Lower leg skin (tissue), 4 donors: ENCODE measurements at regions not wholly inside any gene's neighbourhood (a gene's known extent, or its start where the extent isn't known, plus 50 kb on each side); places are given as distances from the start of the nearest gene placed in this dataset.

Experiments used
- DNase-seq, 2 donors: peaks; one replicate each; pipeline ENCODE4 v3.0.0-alpha.2; 2019; ENCODE audit warnings: low spot score in 2 of 2
- H3K4me3 ChIP-seq: fragments of 200-600 bp; sonication (generic); 2 replicates; pipeline ENCODE4 v1.5.1; 2017; ENCODE audit warnings: mild to moderate bottlenecking, low read depth; ENCODE audit not compliant: poor library complexity, severe bottlenecking
- POLR2A ChIP-seq, 2 donors: fragments of 450-650 bp; IDR thresholded peaks; one replicate each; pipeline ENCODE4 v1.6.1; 2016 to 2017; ENCODE audit warnings: antibody characterized with exemption in 2 of 2, mild to moderate bottlenecking in 1 of 2, moderate library complexity in 1 of 2
- WGBS, 2 donors: methylation state at CpG; one replicate each; pipeline ENCODE4 v1.1.5; 2018; 5-methylcytosine and 5-hydroxymethylcytosine counted together
- intact Hi-C: fragments of 100-400 bp; cut with DNase I; formaldehyde crosslinking; loops from one replicate; pipeline ENCODE4 v1.15.0; 2023; ENCODE audit warnings: low total_unique reads
- TF ChIP-seq, protein P1 (sequence below), 3 donors: fragments of 450-650 bp; IDR thresholded peaks; one replicate each; pipeline ENCODE4 v1.5.1; 2016; ENCODE audit warnings: antibody characterized with exemption in 3 of 3, mild to moderate bottlenecking in 3 of 3, moderate library complexity in 2 of 3

DNA sequence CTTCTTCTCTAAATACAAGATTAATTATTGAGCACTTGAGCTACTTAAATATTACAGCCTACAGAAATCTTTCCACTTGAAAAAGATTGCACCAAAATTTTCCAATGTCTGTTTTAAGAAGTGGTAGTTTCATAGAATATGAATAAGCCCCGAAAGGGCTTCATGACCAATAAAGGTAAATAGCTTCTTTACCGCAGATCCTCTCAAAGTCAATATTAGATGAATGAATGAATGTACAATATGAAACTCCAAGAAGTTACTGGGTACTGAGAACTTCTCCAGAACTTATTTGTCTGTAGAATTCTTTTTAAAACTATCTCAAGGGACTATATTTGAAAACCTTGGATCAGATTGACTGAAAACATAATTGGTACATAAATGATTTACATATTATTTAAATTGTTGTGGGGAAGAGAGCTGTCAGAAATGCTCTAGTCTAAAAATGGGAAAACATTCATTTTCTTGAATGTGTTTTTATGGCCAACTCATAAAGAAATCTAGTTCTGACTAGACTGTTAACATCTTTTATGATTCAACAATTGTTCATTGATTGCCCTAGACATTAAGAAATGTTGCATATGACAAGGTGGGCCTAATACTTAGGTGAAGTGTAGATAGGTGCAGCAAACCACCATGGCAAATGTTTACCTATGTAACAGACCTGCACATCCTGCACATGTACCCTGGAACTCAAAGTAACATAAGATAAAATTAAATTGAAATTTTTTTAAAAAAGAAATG lies 227.0 kb downstream of the SPRY2 start:
- no peak overlapping the region for H3K4me3 ChIP-seq
- intact Hi-C loops: no loop called here
- TF ChIP-seq, protein P1, sequence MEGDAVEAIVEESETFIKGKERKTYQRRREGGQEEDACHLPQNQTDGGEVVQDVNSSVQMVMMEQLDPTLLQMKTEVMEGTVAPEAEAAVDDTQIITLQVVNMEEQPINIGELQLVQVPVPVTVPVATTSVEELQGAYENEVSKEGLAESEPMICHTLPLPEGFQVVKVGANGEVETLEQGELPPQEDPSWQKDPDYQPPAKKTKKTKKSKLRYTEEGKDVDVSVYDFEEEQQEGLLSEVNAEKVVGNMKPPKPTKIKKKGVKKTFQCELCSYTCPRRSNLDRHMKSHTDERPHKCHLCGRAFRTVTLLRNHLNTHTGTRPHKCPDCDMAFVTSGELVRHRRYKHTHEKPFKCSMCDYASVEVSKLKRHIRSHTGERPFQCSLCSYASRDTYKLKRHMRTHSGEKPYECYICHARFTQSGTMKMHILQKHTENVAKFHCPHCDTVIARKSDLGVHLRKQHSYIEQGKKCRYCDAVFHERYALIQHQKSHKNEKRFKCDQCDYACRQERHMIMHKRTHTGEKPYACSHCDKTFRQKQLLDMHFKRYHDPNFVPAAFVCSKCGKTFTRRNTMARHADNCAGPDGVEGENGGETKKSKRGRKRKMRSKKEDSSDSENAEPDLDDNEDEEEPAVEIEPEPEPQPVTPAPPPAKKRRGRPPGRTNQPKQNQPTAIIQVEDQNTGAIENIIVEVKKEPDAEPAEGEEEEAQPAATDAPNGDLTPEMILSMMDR (IDR thresholded peaks at IDR 0.05): no peak
- no peak for TF ChIP-seq POLR2A (IDR thresholded peaks at IDR 0.05)
- 99 to 100% methylated on average over 2 of the region's 2 CpGs for WGBS, 2 donors
- DNase-seq: no peak

DNA sequence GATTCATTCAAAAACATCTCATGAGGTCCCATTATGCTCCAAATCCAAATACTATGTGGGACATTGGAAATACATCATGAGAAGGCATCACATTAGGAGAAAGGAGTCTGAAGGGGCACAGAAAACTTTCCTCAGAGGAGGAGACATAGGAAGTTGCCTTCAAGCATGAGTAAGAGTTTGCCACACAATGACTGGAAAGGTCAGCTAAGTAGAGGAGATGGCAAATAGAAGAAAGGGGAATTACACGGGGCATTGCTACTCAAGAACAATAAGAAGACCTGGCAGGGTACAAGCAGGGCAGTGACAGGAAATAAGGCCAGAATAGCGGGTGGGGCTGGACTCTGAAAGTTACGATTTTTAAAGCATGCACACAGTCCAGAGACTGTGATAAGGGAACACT lies 231.6 kb downstream of the SPRY2 start:
- no peak overlapping the region for H3K4me3 ChIP-seq
- no peak for TF ChIP-seq POLR2A (IDR thresholded peaks at IDR 0.05)
- TF ChIP-seq, protein P1 (IDR thresholded peaks at IDR 0.05): no peak
- 69 to 77% methylated on average over 3 of the region's 3 CpGs for WGBS, 2 donors
- no peak for DNase-seq
- intact Hi-C loops: no loop called here

DNA sequence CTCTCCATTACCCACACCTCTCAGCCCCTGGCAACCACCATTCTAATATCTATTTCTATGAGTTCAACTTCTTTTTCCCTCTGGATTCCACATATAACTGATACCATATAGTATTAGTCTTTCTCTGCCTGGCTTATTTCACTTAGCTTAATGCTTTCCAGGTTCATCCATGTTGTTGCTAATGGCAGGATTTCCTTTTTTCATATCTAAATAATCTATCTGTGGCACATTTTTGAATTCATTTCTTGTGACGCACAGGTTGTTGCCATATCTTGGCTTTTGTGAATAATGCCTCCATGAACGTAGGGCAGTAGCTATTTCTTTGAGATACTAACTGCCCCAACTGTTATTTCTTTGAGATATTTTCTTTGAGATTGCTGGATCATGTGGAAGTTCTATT lies 235.6 kb downstream of the SPRY2 start:
- TF ChIP-seq, protein P1 (IDR thresholded peaks at IDR 0.05): no peak
- TF ChIP-seq POLR2A (IDR thresholded peaks at IDR 0.05): no peak
- WGBS, 2 donors: 76 to 79% methylated on average over 2 of the region's 2 CpGs
- no peak for DNase-seq
- H3K4me3 ChIP-seq: no peak overlapping the region
- intact Hi-C loops: no loop called here

DNA sequence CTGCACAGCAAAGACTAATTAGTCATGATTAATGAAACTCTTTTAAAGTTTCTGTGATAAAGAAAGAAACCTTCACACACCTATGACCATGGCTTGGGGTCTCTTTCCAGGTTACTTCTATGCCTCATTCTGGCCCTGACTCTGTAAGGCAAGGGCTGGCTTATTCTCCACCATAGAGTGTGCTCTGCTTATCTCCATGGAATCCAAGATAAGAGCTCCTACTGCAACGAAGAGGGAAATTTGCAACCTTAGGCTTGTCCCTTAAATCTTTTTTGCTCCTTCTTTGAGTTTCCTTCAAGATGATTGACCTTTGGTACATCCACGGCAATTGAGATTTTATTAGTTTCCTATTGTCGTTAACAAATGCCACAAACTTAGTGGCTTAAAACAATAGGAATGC lies 239.9 kb downstream of the SPRY2 start:
- TF ChIP-seq, protein P1 (IDR thresholded peaks at IDR 0.05): no peak
- no peak for TF ChIP-seq POLR2A (IDR thresholded peaks at IDR 0.05)
- no peak overlapping the region for H3K4me3 ChIP-seq
- DNase-seq: no peak
- intact Hi-C loops: no loop called here
- WGBS, 2 donors: 57 to 79% methylated on average over 3 of the region's 3 CpGs

DNA sequence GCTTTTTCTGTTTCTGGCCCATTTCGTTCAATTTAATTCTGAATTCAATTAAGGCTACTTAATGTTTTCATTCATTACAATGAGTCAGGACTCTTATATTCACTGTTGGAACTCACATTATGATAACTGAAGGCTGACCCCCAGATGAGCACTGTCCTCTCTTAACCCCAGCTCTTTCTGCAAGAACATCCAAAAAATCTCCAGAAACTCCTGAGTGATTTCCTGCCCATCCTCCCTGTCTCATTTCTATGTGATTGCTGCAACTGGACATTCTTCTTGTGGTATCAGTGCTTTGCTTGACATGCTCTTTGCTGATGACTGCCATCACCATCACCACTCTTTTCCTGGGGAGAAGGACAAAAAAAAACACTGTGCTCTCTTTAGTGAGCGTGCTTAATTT lies 240.3 kb downstream of the SPRY2 start:
- H3K4me3 ChIP-seq: no peak overlapping the region
- WGBS, 2 donors: 87 to 92% methylated on average over 2 of the region's 2 CpGs
- TF ChIP-seq, protein P1 (IDR thresholded peaks at IDR 0.05): no peak
- no peak for TF ChIP-seq POLR2A (IDR thresholded peaks at IDR 0.05)
- intact Hi-C loops: no loop called here
- no peak for DNase-seq

DNA sequence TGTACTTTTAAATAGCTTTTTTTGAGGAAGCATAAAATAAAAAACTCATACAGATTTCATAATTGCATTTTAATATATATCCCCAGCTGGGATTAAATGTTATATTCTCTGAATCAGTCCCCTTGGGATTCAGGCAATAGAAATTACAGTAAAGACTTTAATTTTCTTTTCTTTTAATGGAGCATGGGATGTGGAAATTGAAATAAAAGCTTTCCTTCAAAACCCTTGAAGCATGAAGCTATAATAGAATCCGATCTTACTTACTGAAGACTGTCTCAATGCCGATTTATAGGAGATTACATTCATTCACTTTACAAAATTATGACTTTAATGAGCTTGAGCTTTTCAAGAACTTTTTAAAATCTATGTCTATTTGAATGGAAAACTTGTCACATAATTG lies 243.4 kb downstream of the SPRY2 start:
- DNase-seq: no peak
- H3K4me3 ChIP-seq: no peak overlapping the region
- WGBS, 2 donors: 95 to 97% methylated on average over 2 of the region's 2 CpGs
- TF ChIP-seq POLR2A (IDR thresholded peaks at IDR 0.05): no peak
- TF ChIP-seq, protein P1 (IDR thresholded peaks at IDR 0.05): no peak
- intact Hi-C loops: no loop called here
